B cell (primary cell): ENCODE measurements at regions not wholly inside any gene's neighbourhood (a gene's known extent, or its start where the extent isn't known, plus 50 kb on each side); places are given as distances from the start of the nearest gene placed in this dataset.

Experiments used
- EZH2 ChIP-seq: IDR thresholded peaks from 2 replicates; pipeline ENCODE4 v1.6.1; 2012; ENCODE audit warnings: borderline replicate concordance, low read depth, mild to moderate bottlenecking, moderate library complexity, low read length; ENCODE audit not compliant: insufficient read depth, poor library complexity, severe bottlenecking
- TF ChIP-seq, protein P1 (sequence below): fragments of 200-600 bp; IDR thresholded peaks from one replicate; pipeline ENCODE4 v1.8.0; 2022; ENCODE audit warnings: antibody characterized with exemption, mild to moderate bottlenecking

DNA sequence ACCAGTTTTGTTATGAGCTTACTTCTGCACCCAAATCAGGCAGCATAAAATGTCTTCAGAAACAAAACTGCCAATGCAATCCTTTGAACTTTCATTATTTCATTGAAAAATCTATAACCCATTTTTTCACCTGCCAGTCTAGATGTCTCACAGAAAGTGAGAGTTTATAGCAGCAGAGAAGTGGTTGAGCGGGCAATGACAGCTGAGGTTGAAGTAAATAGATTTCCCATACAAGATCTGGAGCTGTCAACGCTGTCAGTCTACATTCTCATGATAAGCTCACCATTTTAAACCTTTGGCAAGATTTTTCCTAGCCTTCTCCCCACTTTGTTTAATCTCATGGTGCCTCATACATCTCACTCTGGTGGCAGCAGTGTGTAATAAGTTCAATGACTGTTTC is 1144.9 kb upstream of the PCDH9 start:
- TF ChIP-seq, protein P1, sequence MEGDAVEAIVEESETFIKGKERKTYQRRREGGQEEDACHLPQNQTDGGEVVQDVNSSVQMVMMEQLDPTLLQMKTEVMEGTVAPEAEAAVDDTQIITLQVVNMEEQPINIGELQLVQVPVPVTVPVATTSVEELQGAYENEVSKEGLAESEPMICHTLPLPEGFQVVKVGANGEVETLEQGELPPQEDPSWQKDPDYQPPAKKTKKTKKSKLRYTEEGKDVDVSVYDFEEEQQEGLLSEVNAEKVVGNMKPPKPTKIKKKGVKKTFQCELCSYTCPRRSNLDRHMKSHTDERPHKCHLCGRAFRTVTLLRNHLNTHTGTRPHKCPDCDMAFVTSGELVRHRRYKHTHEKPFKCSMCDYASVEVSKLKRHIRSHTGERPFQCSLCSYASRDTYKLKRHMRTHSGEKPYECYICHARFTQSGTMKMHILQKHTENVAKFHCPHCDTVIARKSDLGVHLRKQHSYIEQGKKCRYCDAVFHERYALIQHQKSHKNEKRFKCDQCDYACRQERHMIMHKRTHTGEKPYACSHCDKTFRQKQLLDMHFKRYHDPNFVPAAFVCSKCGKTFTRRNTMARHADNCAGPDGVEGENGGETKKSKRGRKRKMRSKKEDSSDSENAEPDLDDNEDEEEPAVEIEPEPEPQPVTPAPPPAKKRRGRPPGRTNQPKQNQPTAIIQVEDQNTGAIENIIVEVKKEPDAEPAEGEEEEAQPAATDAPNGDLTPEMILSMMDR: no peak
- no peak for TF ChIP-seq EZH2
